22Rv1 (cell line): ENCODE measurements at regions not wholly inside any gene's neighbourhood (a gene's known extent, or its start where the extent isn't known, plus 50 kb on each side); places are given as distances from the start of the nearest gene placed in this dataset.
"Not testable (repeated sequence)": the region's sequence is repeated elsewhere in the genome, so short reads cannot be mapped to it uniquely, and the experiment has no call there.

ENCODE experiments used
- ZFX ChIP-seq: fragments of 450-650 bp; IDR thresholded peaks from 2 replicates; pipeline ENCODE4 v1.6.1; 2017; ENCODE audit warnings: antibody characterized with exemption, borderline replicate concordance
- TF ChIP-seq, protein P1 (sequence below): fragments of 450-650 bp; IDR thresholded peaks from 2 replicates; pipeline ENCODE4 v1.5.1; 2017; ENCODE audit warnings: mild to moderate bottlenecking

DNA sequence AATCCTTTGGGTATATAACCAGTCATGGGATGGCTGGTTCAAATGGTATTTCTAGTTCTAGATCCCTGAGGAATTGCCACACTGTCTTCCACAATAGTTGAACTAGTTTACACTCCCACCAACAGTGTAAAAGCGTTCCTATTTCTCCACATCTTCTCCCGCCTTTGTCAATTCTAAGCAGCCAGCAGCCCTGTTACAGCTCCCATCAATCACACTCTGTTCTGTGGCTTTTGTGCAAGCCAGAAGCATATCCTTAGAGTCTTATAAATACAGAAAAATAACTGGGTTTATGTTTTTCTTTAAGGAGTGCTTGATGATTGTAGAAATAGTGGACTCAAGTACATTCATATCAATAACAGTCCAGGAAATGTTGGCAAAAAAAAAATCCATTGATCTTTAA, 232.9 kb downstream of the ASMT start:
- TF ChIP-seq, protein P1, sequence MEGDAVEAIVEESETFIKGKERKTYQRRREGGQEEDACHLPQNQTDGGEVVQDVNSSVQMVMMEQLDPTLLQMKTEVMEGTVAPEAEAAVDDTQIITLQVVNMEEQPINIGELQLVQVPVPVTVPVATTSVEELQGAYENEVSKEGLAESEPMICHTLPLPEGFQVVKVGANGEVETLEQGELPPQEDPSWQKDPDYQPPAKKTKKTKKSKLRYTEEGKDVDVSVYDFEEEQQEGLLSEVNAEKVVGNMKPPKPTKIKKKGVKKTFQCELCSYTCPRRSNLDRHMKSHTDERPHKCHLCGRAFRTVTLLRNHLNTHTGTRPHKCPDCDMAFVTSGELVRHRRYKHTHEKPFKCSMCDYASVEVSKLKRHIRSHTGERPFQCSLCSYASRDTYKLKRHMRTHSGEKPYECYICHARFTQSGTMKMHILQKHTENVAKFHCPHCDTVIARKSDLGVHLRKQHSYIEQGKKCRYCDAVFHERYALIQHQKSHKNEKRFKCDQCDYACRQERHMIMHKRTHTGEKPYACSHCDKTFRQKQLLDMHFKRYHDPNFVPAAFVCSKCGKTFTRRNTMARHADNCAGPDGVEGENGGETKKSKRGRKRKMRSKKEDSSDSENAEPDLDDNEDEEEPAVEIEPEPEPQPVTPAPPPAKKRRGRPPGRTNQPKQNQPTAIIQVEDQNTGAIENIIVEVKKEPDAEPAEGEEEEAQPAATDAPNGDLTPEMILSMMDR: not testable (repeated sequence)
- TF ChIP-seq ZFX: not testable (repeated sequence)
